ENCODE measurements at regions not wholly inside any gene's neighbourhood (a gene's known extent, or its start where the extent isn't known, plus 50 kb on each side); places are given as distances from the start of the nearest gene placed in this dataset.

- TF ChIP-seq BACH2 (CRISPR knock-in tag; IDR thresholded peaks at IDR 0.05; ENCODE audit: borderline replicate concordance) (no peak), ISL1 (CRISPR knock-in tag; IDR thresholded peaks at IDR 0.05) (no peak), ZNF8 (CRISPR knock-in tag; IDR thresholded peaks at IDR 0.05) (no peak), ZNF70 (CRISPR knock-in tag; IDR thresholded peaks at IDR 0.05) (no peak), PATZ1 (CRISPR knock-in tag; IDR thresholded peaks at IDR 0.05; ENCODE audit: borderline replicate concordance) (no peak), CREB5 (CRISPR knock-in tag; IDR thresholded peaks at IDR 0.05; ENCODE audit: low read depth) (no peak)
These were observed 137.7 kb upstream of the TRHDE start for GRCh38 chr12:72134246-72135020.
